A673 (cell line): ENCODE measurements at regions not wholly inside any gene's neighbourhood (a gene's known extent, or its start where the extent isn't known, plus 50 kb on each side); places are given as distances from the start of the nearest gene placed in this dataset.

ENCODE experiments used
- CTCF ChIP-seq: fragments of 300-800, 200-600 bp; sonication (generic); conservative IDR thresholded peaks from 2 replicates; pipeline ENCODE4 v1.5.1; 2017; ENCODE audit warnings: low read depth, mild to moderate bottlenecking, antibody characterized with exemption, low read length, moderate library complexity, mixed read lengths
- EZH2 ChIP-seq: fragments of 200-600 bp; sonication (generic); IDR thresholded peaks from 2 replicates; pipeline ENCODE4 v1.6.1; 2017; ENCODE audit warnings: borderline replicate concordance, low read depth, mild to moderate bottlenecking, mixed read lengths, antibody characterized with exemption, low read length; ENCODE audit not compliant: poor library complexity, severe bottlenecking

GRCh38 chr14:40936861-40937260 is 669.8 kb upstream of the LRFN5 start:
- no peak for TF ChIP-seq CTCF
- no peak for TF ChIP-seq EZH2
